GM12878 (cell line): ENCODE measurements at regions not wholly inside any gene's neighbourhood (a gene's known extent, or its start where the extent isn't known, plus 50 kb on each side); places are given as distances from the start of the nearest gene placed in this dataset.

Experiments used
- ATAC-seq: fragments of 200-7000 bp; cut with Tn5 transposase; 3 replicates; pipeline ENCODE4 v1.9.1; 2020; ENCODE audit warnings: mild to moderate bottlenecking, moderate library complexity
- BruUV-seq: library from RNA; stranded (reverse); fragments of 400-500 nt; replicated peaks from 2 replicates; lab custom pipeline; 2021; lab: Mats Ljungman, UMichigan
- CTCF ChIA-PET: fragments of 300-600 bp; sonication (Branson Sonifier 250); formaldehyde crosslinking; extraction: SDS; loops from one replicate; lab custom pipeline; 2021; ENCODE audit warnings: inconsistent platforms; lab: Yijun Ruan, JAX
- POLR2A ChIA-PET: fragments of 350-600 bp; formaldehyde crosslinking; extraction: SDS; loops from one replicate; lab custom pipeline; 2021; ENCODE audit warnings: inconsistent platforms; lab: Charles Lee
- RAD21 ChIA-PET: fragments of 300-600 bp; sonication (Branson Sonifier 250); formaldehyde crosslinking; loops from one replicate; lab custom pipeline; 2023; ENCODE audit warnings: antibody characterized with exemption; ENCODE audit not compliant: unreplicated experiment; lab: Charles Lee
- SMC1A ChIA-PET: fragments of 300-600 bp; sonication (Branson Sonifier 250); formaldehyde crosslinking; loops from one replicate; lab custom pipeline; 2023; ENCODE audit not compliant: unreplicated experiment, uncharacterized antibody; lab: Charles Lee
- DNase-seq: peaks from one replicate; pipeline ENCODE4 v3.0.0-alpha.2; 2011; ENCODE audit warnings: low read depth, low spot score
- FAIRE-seq: peaks from 3 replicates; lab custom pipeline; 2011; peaks lifted over from hg19 to GRCh38; lab: Jason Lieb, UNC
- H2AFZ ChIP-seq: 2 replicates; pipeline ENCODE4 v1.6.0; 2011; ENCODE audit warnings: low read depth, low read length, control low read depth; ENCODE audit not compliant: control insufficient read depth
- H3K27ac ChIP-seq: 2 replicates; pipeline ENCODE4 v1.5.1; 2011; ENCODE audit warnings: control low read depth; ENCODE audit not compliant: control insufficient read depth, insufficient read depth
- H3K27me3 ChIP-seq, 2 experiments: replicated peaks in 1 of 2; 2 replicates each; pipeline versions ENCODE4 v1.6.0 to v1.6.1; 2011; ENCODE audit warnings: low read length in 1 of 2; ENCODE audit not compliant: control insufficient read depth in 2 of 2, insufficient read depth in 2 of 2
- H3K36me3 ChIP-seq, 2 experiments: 2 replicates each; pipeline ENCODE4 v1.5.1; 2011; ENCODE audit warnings: low read length in 1 of 2; ENCODE audit not compliant: control insufficient read depth in 2 of 2, insufficient read depth in 2 of 2
- H3K4me1 ChIP-seq: 2 replicates; pipeline ENCODE4 v1.6.1; 2011; ENCODE audit warnings: mild to moderate bottlenecking, low read length, moderate library complexity, mixed read lengths; ENCODE audit not compliant: control insufficient read depth, insufficient read depth
- H3K4me2 ChIP-seq: 2 replicates; pipeline ENCODE4 v1.6.0; 2011; ENCODE audit warnings: control low read depth; ENCODE audit not compliant: control insufficient read depth, insufficient read depth
- H3K4me3 ChIP-seq: fragments of 200-600 bp; sonication (generic); 2 replicates; pipeline ENCODE4 v1.5.1; 2016
- H3K79me2 ChIP-seq: 2 replicates; pipeline ENCODE4 v1.6.0; 2011; ENCODE audit warnings: low read length; ENCODE audit not compliant: control insufficient read depth, insufficient read depth
- H3K9ac ChIP-seq: 2 replicates; pipeline ENCODE4 v1.8.0; 2011; ENCODE audit warnings: low read length, control low read depth, mixed read lengths; ENCODE audit not compliant: control insufficient read depth, insufficient read depth
- H3K9me3 ChIP-seq: replicated peaks from 3 replicates; pipeline ENCODE4 v1.5.1; 2011; ENCODE audit warnings: mild to moderate bottlenecking, low read length; ENCODE audit not compliant: control insufficient read depth, insufficient read depth
- H4K20me1 ChIP-seq: 2 replicates; pipeline ENCODE4 v1.6.0; 2011; ENCODE audit not compliant: control insufficient read depth, insufficient read depth
- MYC ChIP-seq: IDR thresholded peaks from 2 replicates; pipeline ENCODE4 v1.6.1; 2011; ENCODE audit warnings: mild to moderate bottlenecking, low read length, moderate library complexity, inconsistent platforms; ENCODE audit not compliant: insufficient read depth, insufficient replicate concordance, insufficient read length, severe bottlenecking
- NR2F1 ChIP-seq: fragments of 450-650 bp; conservative IDR thresholded peaks from 2 replicates; pipeline ENCODE4 v1.6.1; 2017; ENCODE audit warnings: mild to moderate bottlenecking
- NRF1 ChIP-seq: conservative IDR thresholded peaks from 2 replicates; pipeline ENCODE4 v1.6.1; 2011; ENCODE audit warnings: mild to moderate bottlenecking, low read depth, low read length, improper control_type of control experiment
- PAX5 ChIP-seq: IDR thresholded peaks from 2 replicates; pipeline ENCODE4 v1.6.1; 2011; ENCODE audit warnings: low read depth, low read length, borderline replicate concordance
- PKNOX1 ChIP-seq: fragments of 450-650 bp; IDR thresholded peaks from 2 replicates; pipeline ENCODE4 v1.6.1; 2016; ENCODE audit warnings: mild to moderate bottlenecking
- POLR2A ChIP-seq: IDR thresholded peaks from 2 replicates; pipeline ENCODE4 v1.6.1; 2011; ENCODE audit warnings: low read depth, mild to moderate bottlenecking, low read length
- RUNX3 ChIP-seq: IDR thresholded peaks from 2 replicates; pipeline ENCODE4 v1.6.1; 2012; ENCODE audit warnings: low read length, inconsistent platforms
- SUZ12 ChIP-seq: fragments of 200-600 bp; sonication (generic); IDR thresholded peaks from one replicate; pipeline ENCODE4 v1.6.1; 2018; ENCODE audit warnings: antibody characterized with exemption, mild to moderate bottlenecking; ENCODE audit not compliant: unreplicated experiment
- WGBS: methylation state at CpG from one replicate; pipeline ENCODE4 v1.1.6; 2016; ENCODE audit warnings: low lambda C conversion rate; ENCODE audit not compliant: insufficient replicate concordance, insufficient coverage; ENCODE audit errors: missing lambda C conversion rate; 5-methylcytosine and 5-hydroxymethylcytosine counted together
- in situ Hi-C: fragments of 300-500 bp; cut with MboI; formaldehyde crosslinking; loops from 9 replicates; pipeline ENCODE4 v1.14.3; 2018; ENCODE audit warnings: mixed read lengths
- intact Hi-C: fragments of 100-400 bp; cut with micrococcal nuclease; formaldehyde crosslinking; loops from one replicate; pipeline ENCODE4 v1.14.2; 2022; ENCODE audit not compliant: unreplicated experiment
- TF ChIP-seq, protein P1 (sequence below): fragments of 450-650 bp; IDR thresholded peaks from 2 replicates; pipeline ENCODE4 v1.6.1; 2018; ENCODE audit warnings: mild to moderate bottlenecking, low read depth, moderate library complexity; ENCODE audit not compliant: partially characterized antibody

DNA sequence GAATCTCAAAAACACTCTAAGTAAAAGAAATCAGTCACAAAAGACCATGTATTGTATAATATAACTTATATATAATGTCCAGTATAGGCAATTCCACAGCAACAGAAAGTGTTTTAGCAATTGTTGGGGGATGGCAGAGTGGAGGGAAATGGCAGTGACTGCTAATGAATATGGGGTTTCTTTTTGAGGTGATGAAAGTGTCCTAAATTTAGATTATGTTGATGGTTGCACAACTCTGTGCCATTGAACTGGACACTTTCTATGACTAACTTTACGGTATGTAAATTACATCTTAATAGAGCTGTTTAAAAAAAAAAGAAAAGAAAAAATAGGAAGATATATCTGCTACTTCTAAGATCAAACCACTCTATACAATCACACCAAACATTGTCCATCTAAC lies 124.9 kb upstream of the ZNF462 start:
- intact Hi-C loops (no loop called here), in situ Hi-C loops (no loop called here)
- Histone ChIP-seq H3K4me2 (no peak overlapping the region), H3K27me3 (no peaks in the 10 kb centered on the region), H3K36me3 (no peaks in the 10 kb centered on the region), H3K9me3 (no peaks in the 10 kb centered on the region), H3K4me1 (no peaks in the 10 kb centered on the region), H3K27ac (no peak overlapping the region), H3K9ac (no peak overlapping the region), H3K79me2 (no peaks in the 10 kb centered on the region), H4K20me1 (no peaks in the 10 kb centered on the region), H3K4me3 (no peak overlapping the region), H2AFZ (no peak overlapping the region)
- ATAC-seq (no peak), FAIRE-seq (no peak), DNase-seq (no peak)
- POLR2A ChIA-PET = no interaction called here
- CTCF ChIA-PET = no interaction called here
- SMC1A ChIA-PET = no interaction called here
- RAD21 ChIA-PET = no interaction called here
- no peak for TF ChIP-seq NR2F1
- no peak for TF ChIP-seq MYC
- TF ChIP-seq, protein P1, sequence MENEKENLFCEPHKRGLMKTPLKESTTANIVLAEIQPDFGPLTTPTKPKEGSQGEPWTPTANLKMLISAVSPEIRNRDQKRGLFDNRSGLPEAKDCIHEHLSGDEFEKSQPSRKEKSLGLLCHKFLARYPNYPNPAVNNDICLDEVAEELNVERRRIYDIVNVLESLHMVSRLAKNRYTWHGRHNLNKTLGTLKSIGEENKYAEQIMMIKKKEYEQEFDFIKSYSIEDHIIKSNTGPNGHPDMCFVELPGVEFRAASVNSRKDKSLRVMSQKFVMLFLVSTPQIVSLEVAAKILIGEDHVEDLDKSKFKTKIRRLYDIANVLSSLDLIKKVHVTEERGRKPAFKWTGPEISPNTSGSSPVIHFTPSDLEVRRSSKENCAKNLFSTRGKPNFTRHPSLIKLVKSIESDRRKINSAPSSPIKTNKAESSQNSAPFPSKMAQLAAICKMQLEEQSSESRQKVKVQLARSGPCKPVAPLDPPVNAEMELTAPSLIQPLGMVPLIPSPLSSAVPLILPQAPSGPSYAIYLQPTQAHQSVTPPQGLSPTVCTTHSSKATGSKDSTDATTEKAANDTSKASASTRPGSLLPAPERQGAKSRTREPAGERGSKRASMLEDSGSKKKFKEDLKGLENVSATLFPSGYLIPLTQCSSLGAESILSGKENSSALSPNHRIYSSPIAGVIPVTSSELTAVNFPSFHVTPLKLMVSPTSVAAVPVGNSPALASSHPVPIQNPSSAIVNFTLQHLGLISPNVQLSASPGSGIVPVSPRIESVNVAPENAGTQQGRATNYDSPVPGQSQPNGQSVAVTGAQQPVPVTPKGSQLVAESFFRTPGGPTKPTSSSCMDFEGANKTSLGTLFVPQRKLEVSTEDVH = no peak
- TF ChIP-seq RUNX3 = no peak
- no peak for TF ChIP-seq PAX5
- TF ChIP-seq NRF1 = no peak
- no peak for TF ChIP-seq SUZ12
- no peak for TF ChIP-seq POLR2A
- TF ChIP-seq PKNOX1 = no peak
- no TSS peak for BruUV-seq
- WGBS = no CpG with 5 or more reads among the region's 1 CpG
